ENCODE measurements at regions not wholly inside any gene's neighbourhood (a gene's known extent, or its start where the extent isn't known, plus 50 kb on each side); places are given as distances from the start of the nearest gene placed in this dataset.

DNA sequence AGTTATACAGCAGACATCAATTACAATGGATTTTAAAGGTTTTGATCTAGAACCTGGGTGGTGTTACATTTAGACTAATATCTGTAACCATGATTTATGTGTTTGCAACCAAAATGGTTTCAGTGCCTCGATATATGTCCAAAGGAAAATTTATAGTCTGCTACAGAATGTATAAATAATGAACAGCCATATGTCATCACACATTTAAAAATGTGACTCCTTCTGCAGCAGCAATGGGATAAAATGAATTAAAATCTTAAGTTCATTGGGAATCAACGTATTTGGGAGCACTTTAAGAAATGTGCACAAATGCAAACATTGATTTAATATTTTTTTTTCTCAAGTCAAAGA lies 610.2 kb downstream of the TMEM114 start:
- Mint-ChIP-seq H3K36me3 (ENCODE audit: insufficient read depth) (no peaks in the 10 kb centered on the region), H3K4me3 (ENCODE audit: low read depth) (no peak overlapping the region), H3K27ac (no peak overlapping the region), H3K4me1 (ENCODE audit: low read depth) (peaks cover 2% of the 10 kb centered on the region), H3K9me3 (ENCODE audit: low read depth) (no peaks in the 10 kb centered on the region), H3K27me3 (peaks cover 14% of the 10 kb centered on the region)
- TF ChIP-seq, protein P1, sequence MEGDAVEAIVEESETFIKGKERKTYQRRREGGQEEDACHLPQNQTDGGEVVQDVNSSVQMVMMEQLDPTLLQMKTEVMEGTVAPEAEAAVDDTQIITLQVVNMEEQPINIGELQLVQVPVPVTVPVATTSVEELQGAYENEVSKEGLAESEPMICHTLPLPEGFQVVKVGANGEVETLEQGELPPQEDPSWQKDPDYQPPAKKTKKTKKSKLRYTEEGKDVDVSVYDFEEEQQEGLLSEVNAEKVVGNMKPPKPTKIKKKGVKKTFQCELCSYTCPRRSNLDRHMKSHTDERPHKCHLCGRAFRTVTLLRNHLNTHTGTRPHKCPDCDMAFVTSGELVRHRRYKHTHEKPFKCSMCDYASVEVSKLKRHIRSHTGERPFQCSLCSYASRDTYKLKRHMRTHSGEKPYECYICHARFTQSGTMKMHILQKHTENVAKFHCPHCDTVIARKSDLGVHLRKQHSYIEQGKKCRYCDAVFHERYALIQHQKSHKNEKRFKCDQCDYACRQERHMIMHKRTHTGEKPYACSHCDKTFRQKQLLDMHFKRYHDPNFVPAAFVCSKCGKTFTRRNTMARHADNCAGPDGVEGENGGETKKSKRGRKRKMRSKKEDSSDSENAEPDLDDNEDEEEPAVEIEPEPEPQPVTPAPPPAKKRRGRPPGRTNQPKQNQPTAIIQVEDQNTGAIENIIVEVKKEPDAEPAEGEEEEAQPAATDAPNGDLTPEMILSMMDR (IDR thresholded peaks at IDR 0.05; ENCODE audit: unreplicated experiment): no peak
- no peak for DNase-seq (ENCODE audit: low spot score, unreplicated experiment)

DNA sequence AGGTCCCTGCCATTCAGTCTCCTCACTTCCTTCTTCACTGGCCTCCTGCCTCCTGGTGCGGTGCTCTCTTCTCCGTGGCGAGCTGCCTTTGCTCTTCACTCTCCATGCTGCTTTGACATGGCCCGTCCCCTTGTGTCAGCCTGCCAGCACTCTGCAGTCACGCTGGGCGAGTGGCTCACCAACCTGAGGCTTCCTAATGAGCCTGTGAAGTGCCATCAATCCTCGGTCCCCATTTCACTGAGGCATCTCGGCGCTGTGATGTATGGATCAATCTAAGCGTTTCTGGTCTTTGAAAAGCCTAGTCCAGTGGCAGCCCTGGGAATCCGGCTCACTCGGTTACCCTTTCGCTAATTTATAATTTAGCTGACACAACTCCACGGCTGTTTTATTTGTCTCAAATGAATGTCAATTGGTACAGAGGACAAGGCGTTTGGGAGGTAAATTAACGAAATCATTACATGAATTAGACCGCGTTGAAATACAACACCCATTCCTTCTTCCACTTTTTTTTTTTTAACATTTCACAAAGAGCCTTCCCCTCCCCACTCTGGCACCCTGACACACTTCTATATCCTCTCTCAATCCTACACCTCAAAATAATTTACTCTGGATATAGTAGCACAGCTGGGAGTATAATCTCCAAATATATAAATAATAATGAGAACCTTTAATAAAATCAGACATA lies 610.7 kb downstream of the TMEM114 start:
- Mint-ChIP-seq H3K36me3 (ENCODE audit: insufficient read depth) (no peaks in the 10 kb centered on the region), H3K4me1 (ENCODE audit: low read depth) (no peaks in the 10 kb centered on the region), H3K27me3 (peaks cover 13% of the 10 kb centered on the region), H3K9me3 (ENCODE audit: low read depth) (no peaks in the 10 kb centered on the region), H3K4me3 (ENCODE audit: low read depth) (no peak overlapping the region), H3K27ac (no peak overlapping the region)
- TF ChIP-seq, protein P1 (IDR thresholded peaks at IDR 0.05; ENCODE audit: unreplicated experiment): no peak
- DNase-seq (ENCODE audit: low spot score, unreplicated experiment): no peak

DNA sequence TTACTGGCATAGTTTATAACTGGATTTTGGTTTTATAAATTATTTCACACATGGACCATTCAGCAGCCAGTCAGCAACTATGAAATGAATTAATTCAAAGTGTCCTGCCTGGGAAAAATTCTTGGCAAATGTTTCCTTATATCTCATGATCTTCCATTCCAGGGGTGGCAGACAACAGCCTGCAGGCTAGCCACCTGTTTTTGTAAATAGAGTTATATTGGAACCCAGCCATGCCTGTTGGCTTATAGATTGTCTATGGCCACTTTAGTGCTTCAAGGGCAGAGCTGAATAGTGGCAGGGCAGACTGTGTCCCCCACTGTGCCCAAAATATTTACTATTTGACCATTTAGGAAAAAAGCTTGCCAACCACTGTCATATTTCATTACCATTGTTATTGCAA lies 613.7 kb downstream of the TMEM114 start:
- TF ChIP-seq, protein P1 (IDR thresholded peaks at IDR 0.05; ENCODE audit: unreplicated experiment): no peak
- DNase-seq (ENCODE audit: low spot score, unreplicated experiment): no peak
- Mint-ChIP-seq H3K27me3 (peaks cover 13% of the 10 kb centered on the region), H3K27ac (no peak overlapping the region), H3K9me3 (ENCODE audit: low read depth) (peaks cover 7% of the 10 kb centered on the region), H3K4me1 (ENCODE audit: low read depth) (no peaks in the 10 kb centered on the region), H3K36me3 (ENCODE audit: insufficient read depth) (no peaks in the 10 kb centered on the region), H3K4me3 (ENCODE audit: low read depth) (no peak overlapping the region)

DNA sequence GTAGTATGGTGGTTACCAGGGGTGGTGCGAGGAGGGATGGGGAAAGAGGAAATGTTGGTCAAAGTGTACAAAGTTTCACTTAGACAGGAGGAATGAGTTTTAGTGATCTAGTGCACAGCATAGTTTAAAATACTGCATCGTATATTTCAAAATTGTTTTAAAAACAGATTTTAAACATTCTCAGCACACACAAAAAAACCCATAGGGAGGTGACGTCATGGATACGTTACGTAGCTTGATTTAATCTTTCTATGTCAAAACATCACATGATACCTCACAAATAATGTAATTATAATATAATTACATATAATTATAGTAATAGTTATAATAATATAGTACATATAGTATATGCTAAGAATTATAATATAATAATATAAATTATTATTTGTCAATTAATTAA lies 614.2 kb downstream of the TMEM114 start:
- no peaks in the 10 kb centered on the region for H3K4me1 Mint-ChIP-seq (ENCODE audit: low read depth)
- H3K27ac Mint-ChIP-seq: no peak overlapping the region
- no peak for DNase-seq (ENCODE audit: low spot score, unreplicated experiment)
- TF ChIP-seq, protein P1 (IDR thresholded peaks at IDR 0.05; ENCODE audit: unreplicated experiment): no peak
- no peaks in the 10 kb centered on the region for H3K36me3 Mint-ChIP-seq (ENCODE audit: insufficient read depth)
- peaks cover 7% of the 10 kb centered on the region for H3K9me3 Mint-ChIP-seq (ENCODE audit: low read depth)
- peaks cover 9% of the 10 kb centered on the region for H3K27me3 Mint-ChIP-seq
- H3K4me3 Mint-ChIP-seq (ENCODE audit: low read depth): no peak overlapping the region

DNA sequence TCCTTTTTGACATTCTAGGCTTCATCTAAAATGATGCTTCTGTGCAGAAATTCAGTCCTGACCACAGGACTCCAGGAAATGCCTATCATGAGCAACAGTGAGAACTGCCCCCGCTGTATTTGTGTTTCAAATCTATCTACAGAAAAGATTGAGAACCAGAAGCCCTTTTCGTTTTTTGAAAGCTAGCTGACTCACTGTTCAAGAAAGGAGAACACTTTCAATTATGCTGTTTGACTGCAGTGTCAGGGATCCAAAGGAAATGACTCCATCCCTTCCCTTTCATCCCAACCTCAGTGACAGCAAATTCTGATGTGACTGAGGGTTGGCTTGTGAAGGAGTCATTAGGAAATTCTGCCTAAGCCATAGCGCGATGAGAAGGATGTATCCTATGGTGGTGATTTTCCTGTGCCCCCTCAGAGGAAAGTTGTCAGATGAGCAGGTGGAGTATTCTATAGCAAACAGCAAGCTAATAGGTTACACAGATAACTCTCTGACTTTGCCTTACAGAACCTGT lies 622.3 kb downstream of the TMEM114 start:
- no peak overlapping the region for H3K27ac Mint-ChIP-seq
- H3K36me3 Mint-ChIP-seq (ENCODE audit: insufficient read depth): no peaks in the 10 kb centered on the region
- H3K4me1 Mint-ChIP-seq (ENCODE audit: low read depth): peaks cover 9% of the 10 kb centered on the region
- H3K9me3 Mint-ChIP-seq (ENCODE audit: low read depth): peaks cover 6% of the 10 kb centered on the region
- H3K4me3 Mint-ChIP-seq (ENCODE audit: low read depth): no peak overlapping the region
- TF ChIP-seq, protein P1 (IDR thresholded peaks at IDR 0.05; ENCODE audit: unreplicated experiment): no peak
- peaks cover 21% of the 10 kb centered on the region for H3K27me3 Mint-ChIP-seq
- no peak for DNase-seq (ENCODE audit: low spot score, unreplicated experiment)
